K562 (cell line): ENCODE measurements at regions not wholly inside any gene's neighbourhood (a gene's known extent, or its start where the extent isn't known, plus 50 kb on each side); places are given as distances from the start of the nearest gene placed in this dataset.

Experiments used
- CEBPB ChIP-seq: fragments of 450-650 bp; IDR thresholded peaks from 2 replicates; pipeline ENCODE4 v1.6.1; 2016; ENCODE audit warnings: missing genetic modification characterization, missing compliant biosample characterization
- CSDE1 ChIP-seq, 2 experiments: fragments of 450-650 bp; IDR thresholded peaks; 2 replicates each; pipeline ENCODE4 v1.6.1; 2016; ENCODE audit warnings: mild to moderate bottlenecking in 1 of 2
- CTCF ChIP-seq, 3 experiments: IDR thresholded peaks in 2 of 3; conservative IDR thresholded peaks in 1 of 3; 2 replicates each; pipeline ENCODE4 v1.5.1; 2011 to 2012; ENCODE audit warnings: low read length in 3 of 3, mild to moderate bottlenecking in 3 of 3, control low read depth in 2 of 3, improper control_type of control experiment in 1 of 3, inconsistent platforms in 1 of 3, low read depth in 1 of 3, mixed read lengths in 1 of 3, moderate library complexity in 1 of 3; ENCODE audit not compliant: insufficient read depth in 2 of 3
- SETDB1 ChIP-seq: IDR thresholded peaks from one replicate; pipeline ENCODE4 v1.6.1; 2012; ENCODE audit warnings: low read length, control low read depth, inconsistent platforms
- SIN3B ChIP-seq: fragments of 450-650 bp; IDR thresholded peaks from 2 replicates; pipeline ENCODE4 v1.6.1; 2017; ENCODE audit warnings: low read depth, mild to moderate bottlenecking, moderate library complexity
- STAT5B ChIP-seq: fragments of 250-450 bp; sonication (Bioruptor Pico); IDR thresholded peaks from 2 replicates; pipeline ENCODE4 v1.8.0; 2021; ENCODE audit warnings: mild to moderate bottlenecking, inconsistent platforms
- TAF1 ChIP-seq: IDR thresholded peaks from 2 replicates; pipeline ENCODE4 v1.6.1; 2011; ENCODE audit warnings: mild to moderate bottlenecking, low read length, moderate library complexity; ENCODE audit not compliant: insufficient read depth, control insufficient read depth, severe bottlenecking; ENCODE audit errors: extremely low read depth
- ZNF699 ChIP-seq: fragments of 250-450 bp; sonication (Bioruptor Pico); IDR thresholded peaks from 2 replicates; pipeline ENCODE4 v1.8.0; 2021; ENCODE audit warnings: mild to moderate bottlenecking, moderate library complexity; ENCODE audit not compliant: insufficient replicate concordance

- TF ChIP-seq SETDB1 (no peak), CSDE1 (IDR thresholded peaks at IDR 0.05) (no peak), CTCF (IDR thresholded peaks at IDR 0.05 in 2 of 3, conservative IDR thresholded peaks at IDR 0.05 in 1 of 3; ENCODE audit: insufficient read depth in 2 of 3, low read depth in 1 of 3, low read length in 3 of 3) (no peak), TAF1 (no peak), CEBPB (tag) (no peak), STAT5B (CRISPR knock-in tag) (no peak), ZNF699 (CRISPR knock-in tag) (no peak), SIN3B (no peak)
These were observed 288.3 kb downstream of the ENC1 start for GRCh38 chr5:74352256-74352655.
